Calu3 (cell line): ENCODE measurements at regions not wholly inside any gene's neighbourhood (a gene's known extent, or its start where the extent isn't known, plus 50 kb on each side); places are given as distances from the start of the nearest gene placed in this dataset.
A peak's percentile ranks its signal among the peaks of the same experiment; 100 is the strongest.

Experiments used
- BruUV-seq: library from RNA; stranded (reverse); fragments of 400-500 nt; replicated peaks from 2 replicates; lab custom pipeline; 2021; lab: Mats Ljungman, UMichigan
- CTCF ChIA-PET: fragments of 300-600 bp; sonication (Branson Sonifier 250); formaldehyde crosslinking; loops from one replicate; lab custom pipeline; 2022; ENCODE audit warnings: antibody characterized with exemption; lab: Charles Lee
- DNase-seq: peaks from one replicate; pipeline ENCODE4 v3.0.0; 2022
- H3K27ac Mint-ChIP-seq: one replicate; pipeline ENCODE4 v1.8.0; 2022; ENCODE audit warnings: mixed read lengths; ENCODE audit not compliant: unreplicated experiment
- H3K27me3 Mint-ChIP-seq: one replicate; pipeline ENCODE4 v1.8.0; 2022; ENCODE audit warnings: mixed read lengths; ENCODE audit not compliant: unreplicated experiment
- H3K36me3 Mint-ChIP-seq: one replicate; pipeline ENCODE4 v1.8.0; 2022; ENCODE audit warnings: mild to moderate bottlenecking, moderate library complexity, mixed read lengths; ENCODE audit not compliant: insufficient read depth, unreplicated experiment
- H3K4me1 Mint-ChIP-seq: one replicate; pipeline ENCODE4 v1.8.0; 2022; ENCODE audit warnings: mild to moderate bottlenecking, low read depth, mixed read lengths; ENCODE audit not compliant: unreplicated experiment
- H3K4me3 Mint-ChIP-seq: one replicate; pipeline ENCODE4 v1.8.0; 2022; ENCODE audit warnings: mild to moderate bottlenecking, low read depth, moderate library complexity, mixed read lengths; ENCODE audit not compliant: unreplicated experiment
- H3K9me3 Mint-ChIP-seq: one replicate; pipeline ENCODE4 v1.8.0; 2022; ENCODE audit warnings: low read depth, mixed read lengths; ENCODE audit not compliant: unreplicated experiment
- CTCF ChIP-seq: fragments of 200-600 bp; IDR thresholded peaks from one replicate; pipeline ENCODE4 v1.8.0; 2022; ENCODE audit warnings: antibody characterized with exemption; ENCODE audit not compliant: unreplicated experiment
- intact Hi-C: fragments of 100-400 bp; cut with micrococcal nuclease; formaldehyde crosslinking; loops from one replicate; pipeline ENCODE4 v1.10.0; 2022; ENCODE audit not compliant: unreplicated experiment

GRCh38 chr12:65681226-65681625, 143.1 kb upstream of the HMGA2 start:
- no TSS peak for BruUV-seq
- no peaks in the 10 kb centered on the region for H3K36me3 Mint-ChIP-seq
- H3K9me3 Mint-ChIP-seq = no peaks in the 10 kb centered on the region
- no peak for TF ChIP-seq CTCF
- no peaks in the 10 kb centered on the region for H3K27me3 Mint-ChIP-seq
- no peak overlapping the region for H3K4me3 Mint-ChIP-seq
- H3K27ac Mint-ChIP-seq = no peak overlapping the region
- CTCF ChIA-PET = interaction anchor here (1.0 kb wide), 1 partner anchor 60 kb away, joined by 3 read pairs; no protein-coding TSS in a partner anchor
- peaks cover under 1% of the 10 kb centered on the region for H3K4me1 Mint-ChIP-seq
- intact Hi-C loops = no loop called here
- no peak for DNase-seq

- Mint-ChIP-seq H3K27me3 (no peaks in the 10 kb centered on the region), H3K9me3 (no peaks in the 10 kb centered on the region), H3K27ac (no peak overlapping the region), H3K4me1 (no peaks in the 10 kb centered on the region), H3K4me3 (no peak overlapping the region), H3K36me3 (no peaks in the 10 kb centered on the region)
- BruUV-seq = no TSS peak
- CTCF ChIA-PET = no interaction called here
- DNase-seq = no peak
- TF ChIP-seq CTCF = no peak
- intact Hi-C loops = no loop called here
These were observed 142.2 kb upstream of the HMGA2 start for GRCh38 chr12:65682112-65682511.

- intact Hi-C loops = no loop called here
- Mint-ChIP-seq H3K9me3 (no peaks in the 10 kb centered on the region), H3K27me3 (no peaks in the 10 kb centered on the region), H3K4me1 (no peaks in the 10 kb centered on the region), H3K27ac (no peak overlapping the region), H3K36me3 (no peaks in the 10 kb centered on the region), H3K4me3 (no peak overlapping the region)
- DNase-seq = no peak
- CTCF ChIA-PET = no interaction called here
- no peak for TF ChIP-seq CTCF
- no TSS peak for BruUV-seq
These were observed 139.4 kb upstream of the HMGA2 start for GRCh38 chr12:65684906-65685305.

- no TSS peak for BruUV-seq
- Mint-ChIP-seq H3K9me3 (no peaks in the 10 kb centered on the region), H3K4me3 (no peak overlapping the region), H3K4me1 (no peaks in the 10 kb centered on the region), H3K36me3 (no peaks in the 10 kb centered on the region), H3K27ac (no peak overlapping the region), H3K27me3 (no peaks in the 10 kb centered on the region)
- DNase-seq = peak; percentile 23
- intact Hi-C loops = no loop called here
- CTCF ChIA-PET = interaction anchor here (0.7 kb wide), 1 partner anchor 791 kb away, joined by 3 read pairs; no protein-coding TSS in a partner anchor
- peak; percentile 48 for TF ChIP-seq CTCF
These were observed 138.8 kb upstream of the HMGA2 start for GRCh38 chr12:65685514-65685913.
